ENCODE measurements at regions not wholly inside any gene's neighbourhood (a gene's known extent, or its start where the extent isn't known, plus 50 kb on each side); places are given as distances from the start of the nearest gene placed in this dataset.
A peak's percentile ranks its signal among the peaks of the same experiment; 100 is the strongest.

DNA sequence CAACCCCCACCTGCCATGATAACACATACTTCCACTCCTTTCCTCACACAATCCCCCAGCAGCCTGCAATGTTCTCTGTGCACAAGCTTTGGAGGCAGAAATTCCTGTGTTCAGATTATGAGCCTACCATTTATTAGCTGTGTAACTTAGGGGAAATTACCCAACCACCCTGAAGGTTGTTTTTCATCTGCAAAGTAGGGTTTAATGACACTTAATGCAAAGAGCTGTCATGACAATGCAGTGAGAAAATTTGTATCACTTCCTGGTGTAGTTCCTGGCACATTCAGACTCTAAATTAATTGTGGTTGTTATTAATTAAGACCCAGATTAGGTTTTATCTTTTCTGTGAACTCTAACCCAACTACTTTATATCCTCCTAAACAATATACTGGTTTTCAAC, 122.4 kb upstream of the DYRK2 start:
- no peak for TF ChIP-seq EZH2 (IDR thresholded peaks at IDR 0.05; ENCODE audit: borderline replicate concordance, low read depth, low read length, severe bottlenecking)
- TF ChIP-seq, protein P1, sequence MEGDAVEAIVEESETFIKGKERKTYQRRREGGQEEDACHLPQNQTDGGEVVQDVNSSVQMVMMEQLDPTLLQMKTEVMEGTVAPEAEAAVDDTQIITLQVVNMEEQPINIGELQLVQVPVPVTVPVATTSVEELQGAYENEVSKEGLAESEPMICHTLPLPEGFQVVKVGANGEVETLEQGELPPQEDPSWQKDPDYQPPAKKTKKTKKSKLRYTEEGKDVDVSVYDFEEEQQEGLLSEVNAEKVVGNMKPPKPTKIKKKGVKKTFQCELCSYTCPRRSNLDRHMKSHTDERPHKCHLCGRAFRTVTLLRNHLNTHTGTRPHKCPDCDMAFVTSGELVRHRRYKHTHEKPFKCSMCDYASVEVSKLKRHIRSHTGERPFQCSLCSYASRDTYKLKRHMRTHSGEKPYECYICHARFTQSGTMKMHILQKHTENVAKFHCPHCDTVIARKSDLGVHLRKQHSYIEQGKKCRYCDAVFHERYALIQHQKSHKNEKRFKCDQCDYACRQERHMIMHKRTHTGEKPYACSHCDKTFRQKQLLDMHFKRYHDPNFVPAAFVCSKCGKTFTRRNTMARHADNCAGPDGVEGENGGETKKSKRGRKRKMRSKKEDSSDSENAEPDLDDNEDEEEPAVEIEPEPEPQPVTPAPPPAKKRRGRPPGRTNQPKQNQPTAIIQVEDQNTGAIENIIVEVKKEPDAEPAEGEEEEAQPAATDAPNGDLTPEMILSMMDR (IDR thresholded peaks at IDR 0.05; ENCODE audit: borderline replicate concordance, extremely low read depth, low read length, poor library complexity, severe bottlenecking), result no peak
- Histone ChIP-seq H4K20me1 (ENCODE audit: insufficient read depth, low read length) (no peaks in the 10 kb centered on the region), H3K27me3 (ENCODE audit: insufficient read depth, low read length, poor library complexity) (no peaks in the 10 kb centered on the region), H3K4me3 (ENCODE audit: low read depth in 1 of 2, low read length in 2 of 2) (no peak overlapping the region), H3K36me3 (ENCODE audit: insufficient read depth, low read length) (no peaks in the 10 kb centered on the region), H3K4me2 (ENCODE audit: insufficient read depth, low read length) (no peak overlapping the region), H3K9ac (ENCODE audit: low read depth, low read length) (no peak overlapping the region), H3K9me3 (ENCODE audit: insufficient read depth, low read length, severe bottlenecking) (no peaks in the 10 kb centered on the region), H3K4me1 (ENCODE audit: insufficient read depth, low read length) (no peaks in the 10 kb centered on the region), H3K79me2 (ENCODE audit: insufficient read depth, low read length) (no peaks in the 10 kb centered on the region), H3K27ac (ENCODE audit: low read length) (no peak overlapping the region), H2AFZ (ENCODE audit: low read depth, low read length) (no peak overlapping the region)
- DNase-seq (no peak), ATAC-seq (ENCODE audit: insufficient read depth, low read depth) (no peak)

DNA sequence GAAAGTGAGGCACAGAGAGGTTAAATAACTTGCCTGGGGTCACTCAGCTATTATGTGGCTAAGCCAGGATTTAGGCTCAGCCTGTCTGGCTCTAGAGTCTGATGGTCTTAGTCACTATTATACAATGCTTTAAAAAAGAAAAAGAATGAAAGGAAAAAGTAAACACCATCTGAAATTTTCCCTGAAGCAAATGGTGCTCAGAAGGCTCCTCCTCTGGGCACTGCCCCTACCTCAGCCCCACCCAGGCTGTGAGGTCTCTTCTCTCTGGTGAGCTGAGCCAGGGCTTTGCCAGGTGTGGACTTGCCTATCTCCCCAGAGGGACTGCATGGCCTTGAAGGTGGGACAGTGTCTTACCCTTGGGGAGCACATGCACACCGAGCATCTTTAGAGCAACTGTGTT, 117.5 kb upstream of the DYRK2 start:
- Histone ChIP-seq H2AFZ (ENCODE audit: low read depth, low read length) (no peak overlapping the region), H3K27ac (ENCODE audit: low read length) (no peak overlapping the region), H3K36me3 (ENCODE audit: insufficient read depth, low read length) (no peaks in the 10 kb centered on the region), H3K4me1 (ENCODE audit: insufficient read depth, low read length) (no peaks in the 10 kb centered on the region), H3K9ac (ENCODE audit: low read depth, low read length) (no peak overlapping the region), H3K4me2 (ENCODE audit: insufficient read depth, low read length) (no peak overlapping the region), H3K4me3 (ENCODE audit: low read depth in 1 of 2, low read length in 2 of 2) (no peak overlapping the region), H3K9me3 (ENCODE audit: insufficient read depth, low read length, severe bottlenecking) (no peaks in the 10 kb centered on the region), H3K27me3 (ENCODE audit: insufficient read depth, low read length, poor library complexity) (no peaks in the 10 kb centered on the region), H4K20me1 (ENCODE audit: insufficient read depth, low read length) (no peaks in the 10 kb centered on the region), H3K79me2 (ENCODE audit: insufficient read depth, low read length) (no peaks in the 10 kb centered on the region)
- ATAC-seq (ENCODE audit: insufficient read depth, low read depth) (peak; percentile 37; the same call in 1 of the 3 replicates), DNase-seq (no peak)
- TF ChIP-seq, protein P1 (IDR thresholded peaks at IDR 0.05; ENCODE audit: borderline replicate concordance, extremely low read depth, low read length, poor library complexity, severe bottlenecking), result no peak
- TF ChIP-seq EZH2 (IDR thresholded peaks at IDR 0.05; ENCODE audit: borderline replicate concordance, low read depth, low read length, severe bottlenecking), result no peak

DNA sequence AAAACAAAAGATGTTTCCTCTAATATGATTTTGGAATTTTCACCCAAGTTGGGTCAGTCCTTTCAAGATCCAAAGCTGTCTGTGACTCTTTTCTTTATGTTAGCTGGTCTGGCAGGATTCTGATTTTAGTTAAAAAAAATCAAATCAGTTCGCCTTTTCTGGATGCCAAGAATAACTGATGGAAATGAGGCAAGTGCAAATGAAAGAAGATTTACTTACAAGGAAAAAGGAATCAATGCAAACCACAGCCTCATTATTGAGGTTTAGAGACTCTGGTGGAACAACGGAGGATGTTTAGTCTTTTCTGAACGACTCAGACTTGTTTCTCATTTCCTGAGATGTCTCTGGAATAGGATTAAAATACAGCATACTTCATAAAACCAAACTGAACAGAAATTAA, 117.0 kb upstream of the DYRK2 start:
- Histone ChIP-seq H3K4me1 (ENCODE audit: insufficient read depth, low read length) (no peaks in the 10 kb centered on the region), H2AFZ (ENCODE audit: low read depth, low read length) (no peak overlapping the region), H3K27ac (ENCODE audit: low read length) (no peak overlapping the region), H3K27me3 (ENCODE audit: insufficient read depth, low read length, poor library complexity) (no peaks in the 10 kb centered on the region), H3K36me3 (ENCODE audit: insufficient read depth, low read length) (no peaks in the 10 kb centered on the region), H3K79me2 (ENCODE audit: insufficient read depth, low read length) (no peaks in the 10 kb centered on the region), H3K4me3 (ENCODE audit: low read depth in 1 of 2, low read length in 2 of 2) (no peak overlapping the region), H3K9me3 (ENCODE audit: insufficient read depth, low read length, severe bottlenecking) (no peaks in the 10 kb centered on the region), H4K20me1 (ENCODE audit: insufficient read depth, low read length) (no peaks in the 10 kb centered on the region), H3K4me2 (ENCODE audit: insufficient read depth, low read length) (no peak overlapping the region), H3K9ac (ENCODE audit: low read depth, low read length) (no peak overlapping the region)
- DNase-seq (no peak), ATAC-seq (ENCODE audit: insufficient read depth, low read depth) (no peak; the same call in 2 of the 3 replicates)
- TF ChIP-seq, protein P1 (IDR thresholded peaks at IDR 0.05; ENCODE audit: borderline replicate concordance, extremely low read depth, low read length, poor library complexity, severe bottlenecking), result no peak
- no peak for TF ChIP-seq EZH2 (IDR thresholded peaks at IDR 0.05; ENCODE audit: borderline replicate concordance, low read depth, low read length, severe bottlenecking)

DNA sequence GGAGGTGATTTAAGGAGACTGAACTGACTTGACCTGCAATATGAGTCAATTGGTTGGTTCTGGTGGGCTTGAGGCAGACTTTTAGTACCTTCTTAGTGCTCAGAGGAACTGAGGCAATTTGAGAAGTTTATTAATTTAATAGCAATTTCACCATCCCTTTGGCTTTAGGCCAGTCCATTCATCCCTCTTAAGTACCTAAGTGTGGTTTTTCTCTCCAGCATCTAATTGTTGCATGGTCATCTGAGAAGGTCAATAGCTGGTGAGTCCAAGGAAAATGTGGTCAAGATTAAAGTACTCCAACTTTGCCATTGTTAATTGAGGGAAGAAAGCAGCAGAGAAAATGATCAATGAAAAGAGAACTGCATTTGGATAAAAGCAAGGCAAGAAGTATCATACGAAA, 115.4 kb upstream of the DYRK2 start:
- ATAC-seq (ENCODE audit: insufficient read depth, low read depth) (no peak), DNase-seq (no peak)
- H3K9me3 ChIP-seq (ENCODE audit: insufficient read depth, low read length, severe bottlenecking), result no peaks in the 10 kb centered on the region
- no peak overlapping the region for H3K9ac ChIP-seq (ENCODE audit: low read depth, low read length)
- H3K27me3 ChIP-seq (ENCODE audit: insufficient read depth, low read length, poor library complexity), result no peaks in the 10 kb centered on the region
- no peaks in the 10 kb centered on the region for H3K36me3 ChIP-seq (ENCODE audit: insufficient read depth, low read length)
- H3K4me1 ChIP-seq (ENCODE audit: insufficient read depth, low read length), result no peaks in the 10 kb centered on the region
- no peaks in the 10 kb centered on the region for H4K20me1 ChIP-seq (ENCODE audit: insufficient read depth, low read length)
- no peak overlapping the region for H3K27ac ChIP-seq (ENCODE audit: low read length)
- H3K4me2 ChIP-seq (ENCODE audit: insufficient read depth, low read length), result no peak overlapping the region
- H3K4me3 ChIP-seq (ENCODE audit: low read depth in 1 of 2, low read length in 2 of 2), result no peak overlapping the region
- no peak overlapping the region for H2AFZ ChIP-seq (ENCODE audit: low read depth, low read length)
- TF ChIP-seq, protein P1 (IDR thresholded peaks at IDR 0.05; ENCODE audit: borderline replicate concordance, extremely low read depth, low read length, poor library complexity, severe bottlenecking), result no peak
- TF ChIP-seq EZH2 (IDR thresholded peaks at IDR 0.05; ENCODE audit: borderline replicate concordance, low read depth, low read length, severe bottlenecking), result no peak
- no peaks in the 10 kb centered on the region for H3K79me2 ChIP-seq (ENCODE audit: insufficient read depth, low read length)
